HUES48 (cell line): ENCODE measurements at regions not wholly inside any gene's neighbourhood (a gene's known extent, or its start where the extent isn't known, plus 50 kb on each side); places are given as distances from the start of the nearest gene placed in this dataset.

Experiments used
- H3K27ac ChIP-seq: one replicate; pipeline ENCODE4 v1.7.0; 2013; ENCODE audit warnings: low read depth, low read length, inconsistent platforms
- H3K27me3 ChIP-seq: 2 replicates; pipeline ENCODE4 v1.6.1; 2013; ENCODE audit warnings: mild to moderate bottlenecking, low read length; ENCODE audit not compliant: control insufficient read depth, insufficient read depth
- H3K36me3 ChIP-seq: 2 replicates; pipeline ENCODE4 v1.6.1; 2013; ENCODE audit warnings: low read length; ENCODE audit not compliant: control insufficient read depth, insufficient read depth
- H3K4me1 ChIP-seq: 2 replicates; pipeline ENCODE4 v1.6.1; 2013; ENCODE audit warnings: mild to moderate bottlenecking, low read length; ENCODE audit not compliant: control insufficient read depth, insufficient read depth
- H3K4me3 ChIP-seq: 2 replicates; pipeline ENCODE4 v1.5.1; 2013; ENCODE audit warnings: mild to moderate bottlenecking, low read depth, low read length
- H3K9ac ChIP-seq: 2 replicates; pipeline ENCODE4 v1.6.1; 2013; ENCODE audit warnings: mild to moderate bottlenecking, low read depth, low read length, moderate library complexity
- H3K9me3 ChIP-seq: 2 replicates; pipeline ENCODE4 v1.6.1; 2013; ENCODE audit warnings: low read length; ENCODE audit not compliant: control insufficient read depth, insufficient read depth

- Histone ChIP-seq H3K27me3 (no peaks in the 10 kb centered on the region), H3K9me3 (no peaks in the 10 kb centered on the region), H3K4me1 (0 out of 2 replicates have a peak, but pooled peaks cover 7% of the 10 kb centered on the region), H3K4me3 (no peak overlapping the region), H3K9ac (no peak overlapping the region), H3K36me3 (no peaks in the 10 kb centered on the region), H3K27ac (no peak overlapping the region)
Observed at GRCh38 chr4:126799416-126799815, 833.3 kb upstream of the INTU start.

GRCh38 chr4:126799971-126800574 lies 832.7 kb upstream of the INTU start:
- Histone ChIP-seq H3K4me1 (0 out of 2 replicates have a peak, but pooled peaks cover 7% of the 10 kb centered on the region), H3K9ac (no peak overlapping the region), H3K27me3 (no peaks in the 10 kb centered on the region), H3K36me3 (no peaks in the 10 kb centered on the region), H3K27ac (no peak overlapping the region), H3K9me3 (no peaks in the 10 kb centered on the region), H3K4me3 (no peak overlapping the region)

- Histone ChIP-seq H3K27ac (no peak overlapping the region), H3K36me3 (no peaks in the 10 kb centered on the region), H3K9me3 (no peaks in the 10 kb centered on the region), H3K4me1 (0 out of 2 replicates have a peak, but pooled peaks cover 7% of the 10 kb centered on the region), H3K9ac (no peak overlapping the region), H3K27me3 (no peaks in the 10 kb centered on the region), H3K4me3 (no peak overlapping the region)
Observed at GRCh38 chr4:126800575-126801141, 832.1 kb upstream of the INTU start.

- no peak overlapping the region for H3K4me3 ChIP-seq
- no peaks in the 10 kb centered on the region for H3K36me3 ChIP-seq
- no peaks in the 10 kb centered on the region for H3K9me3 ChIP-seq
- no peak overlapping the region for H3K27ac ChIP-seq
- H3K9ac ChIP-seq, result no peak overlapping the region
- H3K27me3 ChIP-seq, result no peaks in the 10 kb centered on the region
- peaks cover 3% of the 10 kb centered on the region; the same call in 1 of the 2 replicates for H3K4me1 ChIP-seq
Observed at GRCh38 chr4:126807132-126807531, 825.6 kb upstream of the INTU start.

- H3K27ac ChIP-seq, result no peak overlapping the region
- no peaks in the 10 kb centered on the region for H3K27me3 ChIP-seq
- H3K9ac ChIP-seq, result no peak overlapping the region
- H3K36me3 ChIP-seq, result no peaks in the 10 kb centered on the region
- no peak overlapping the region for H3K4me3 ChIP-seq
- peaks cover 3% of the 10 kb centered on the region; the same call in 1 of the 2 replicates for H3K4me1 ChIP-seq
- no peaks in the 10 kb centered on the region for H3K9me3 ChIP-seq
Observed at GRCh38 chr4:126812076-126812475, 820.7 kb upstream of the INTU start.

- Histone ChIP-seq H3K4me1 (no peaks in the 10 kb centered on the region), H3K27ac (no peak overlapping the region), H3K27me3 (no peaks in the 10 kb centered on the region), H3K36me3 (no peaks in the 10 kb centered on the region), H3K4me3 (no peak overlapping the region), H3K9ac (no peak overlapping the region), H3K9me3 (no peaks in the 10 kb centered on the region)
Observed at GRCh38 chr4:126820631-126821030, 812.1 kb upstream of the INTU start.

DNA sequence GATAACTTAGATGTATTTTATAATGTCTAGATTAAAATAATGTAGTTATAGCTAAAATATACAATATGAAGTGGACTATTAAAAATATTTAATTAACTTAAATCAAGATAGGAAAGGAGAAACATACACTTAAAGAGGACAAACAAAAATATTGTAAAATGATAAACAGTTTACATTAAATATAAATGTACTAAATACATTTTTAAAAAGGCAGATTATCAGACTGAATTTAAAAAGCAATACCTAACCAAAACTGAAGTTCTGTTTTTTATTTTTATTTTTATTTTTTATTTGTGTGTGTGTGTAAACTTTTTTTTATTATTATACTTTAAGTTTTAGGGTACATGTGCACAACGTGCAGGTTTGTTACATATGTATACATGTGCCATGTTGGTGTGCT lies 811.6 kb upstream of the INTU start:
- Histone ChIP-seq H3K27me3 (no peaks in the 10 kb centered on the region), H3K9me3 (no peaks in the 10 kb centered on the region), H3K4me1 (no peaks in the 10 kb centered on the region), H3K27ac (no peak overlapping the region), H3K4me3 (no peak overlapping the region), H3K9ac (no peak overlapping the region), H3K36me3 (no peaks in the 10 kb centered on the region)

DNA sequence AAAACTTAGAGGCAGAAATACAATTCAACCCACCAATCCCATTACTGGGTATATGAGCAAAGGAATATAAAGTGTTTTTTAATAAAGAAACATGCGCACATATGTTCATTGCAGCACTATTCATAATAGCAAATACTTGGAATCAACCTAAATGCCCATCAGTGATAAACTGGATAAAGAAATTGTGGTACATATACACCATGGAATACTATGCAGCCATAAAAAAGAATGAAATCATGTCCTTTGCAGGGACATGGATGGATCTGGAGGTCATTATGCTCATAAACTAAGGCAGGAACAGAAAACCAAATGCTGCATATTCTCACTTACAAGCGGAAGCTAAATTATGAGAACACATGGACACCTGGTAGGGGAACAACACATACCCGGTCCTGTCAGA lies 807.7 kb upstream of the INTU start:
- Histone ChIP-seq H3K36me3 (no peaks in the 10 kb centered on the region), H3K9me3 (no peaks in the 10 kb centered on the region), H3K27ac (no peak overlapping the region), H3K9ac (no peak overlapping the region), H3K4me1 (no peaks in the 10 kb centered on the region), H3K27me3 (no peaks in the 10 kb centered on the region), H3K4me3 (no peak overlapping the region)

GRCh38 chr4:126827669-126828068 lies 805.1 kb upstream of the INTU start:
- Histone ChIP-seq H3K4me3 (no peak overlapping the region), H3K9ac (no peak overlapping the region), H3K27ac (no peak overlapping the region), H3K4me1 (no peaks in the 10 kb centered on the region), H3K36me3 (no peaks in the 10 kb centered on the region), H3K9me3 (no peaks in the 10 kb centered on the region; the same call in 1 of the 2 replicates), H3K27me3 (no peaks in the 10 kb centered on the region)

DNA sequence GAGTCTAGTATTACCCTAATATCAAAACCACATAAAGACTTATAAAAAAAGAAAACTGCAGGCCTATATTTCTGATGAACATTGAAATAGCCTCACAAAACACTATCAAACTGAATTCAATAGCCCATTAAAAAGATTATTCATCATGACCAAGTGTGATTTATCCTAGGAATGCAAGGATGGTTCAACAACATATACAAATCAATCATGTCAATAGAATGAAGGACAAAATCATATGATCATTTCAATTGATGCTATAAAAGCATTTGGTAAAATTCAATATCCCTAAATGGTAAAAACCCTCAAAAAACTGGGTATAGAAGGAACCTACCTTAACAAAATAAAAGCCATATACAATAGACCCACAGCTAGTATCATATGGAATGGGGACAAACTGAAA lies 797.9 kb upstream of the INTU start:
- no peaks in the 10 kb centered on the region; the same call in 1 of the 2 replicates for H3K9me3 ChIP-seq
- no peaks in the 10 kb centered on the region for H3K36me3 ChIP-seq
- no peak overlapping the region for H3K4me3 ChIP-seq
- H3K9ac ChIP-seq, result no peak overlapping the region
- H3K4me1 ChIP-seq, result no peaks in the 10 kb centered on the region
- no peaks in the 10 kb centered on the region for H3K27me3 ChIP-seq
- no peak overlapping the region for H3K27ac ChIP-seq

DNA sequence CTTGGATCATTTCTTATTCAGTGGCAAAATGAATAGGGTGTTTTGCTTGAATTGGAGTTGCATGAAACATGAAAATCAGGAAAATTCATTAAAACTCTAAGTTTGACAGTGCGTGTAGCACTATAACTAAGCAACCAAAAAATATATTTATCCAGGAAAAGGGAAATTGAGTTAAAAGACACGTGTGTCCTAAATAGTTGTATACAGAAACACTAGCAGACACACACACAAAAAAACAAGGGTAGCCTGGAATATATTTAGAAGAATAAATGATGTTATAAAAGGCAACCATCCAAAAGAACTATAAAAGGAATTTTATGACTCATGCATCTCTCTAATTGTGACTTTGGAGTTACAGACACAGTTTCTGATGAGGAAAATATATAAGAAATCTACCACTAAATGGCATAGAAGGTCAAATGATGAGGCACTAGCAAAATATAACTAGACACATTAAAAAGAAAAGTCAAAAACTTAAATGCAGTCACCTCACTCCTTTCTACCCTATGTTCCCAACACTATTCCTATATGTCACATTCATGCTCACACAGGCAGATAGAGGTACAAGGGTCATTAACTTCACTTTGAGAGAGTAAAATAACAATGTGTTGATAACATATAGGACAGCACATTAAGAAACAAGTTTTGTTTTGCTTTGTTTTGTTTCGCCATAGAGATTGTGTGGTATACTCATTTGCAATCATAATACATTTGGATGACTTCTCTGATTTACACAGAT lies 793.6 kb upstream of the INTU start:
- H3K27ac ChIP-seq, result no peak overlapping the region
- no peaks in the 10 kb centered on the region for H3K27me3 ChIP-seq
- no peak overlapping the region for H3K9ac ChIP-seq
- peaks cover 11% of the 10 kb centered on the region for H3K9me3 ChIP-seq
- no peak overlapping the region for H3K4me3 ChIP-seq
- H3K36me3 ChIP-seq, result no peaks in the 10 kb centered on the region
- H3K4me1 ChIP-seq, result no peaks in the 10 kb centered on the region
